ENCODE measurements at regions not wholly inside any gene's neighbourhood (a gene's known extent, or its start where the extent isn't known, plus 50 kb on each side); places are given as distances from the start of the nearest gene placed in this dataset.
"Not testable (repeated sequence)": the region's sequence is repeated elsewhere in the genome, so short reads cannot be mapped to it uniquely, and the experiment has no call there.

GRCh38 chr1:228796945-228797344 lies 61.7 kb downstream of the RHOU start:
- not testable (repeated sequence) for DNase-seq

- DNase-seq, result no peak
Measured at GRCh38 chr1:228798035-228798434, 62.8 kb downstream of the RHOU start.

- no peak for DNase-seq
Measured at GRCh38 chr1:228798548-228798947, 63.3 kb downstream of the RHOU start.

- DNase-seq, result no peak
Measured at GRCh38 chr1:228799924-228800323, 64.6 kb downstream of the RHOU start.

GRCh38 chr1:228801068-228801467 lies 65.8 kb downstream of the RHOU start:
- no peak for DNase-seq

GRCh38 chr1:228802386-228803220 lies 67.3 kb downstream of the RHOU start:
- no peak for DNase-seq

DNA sequence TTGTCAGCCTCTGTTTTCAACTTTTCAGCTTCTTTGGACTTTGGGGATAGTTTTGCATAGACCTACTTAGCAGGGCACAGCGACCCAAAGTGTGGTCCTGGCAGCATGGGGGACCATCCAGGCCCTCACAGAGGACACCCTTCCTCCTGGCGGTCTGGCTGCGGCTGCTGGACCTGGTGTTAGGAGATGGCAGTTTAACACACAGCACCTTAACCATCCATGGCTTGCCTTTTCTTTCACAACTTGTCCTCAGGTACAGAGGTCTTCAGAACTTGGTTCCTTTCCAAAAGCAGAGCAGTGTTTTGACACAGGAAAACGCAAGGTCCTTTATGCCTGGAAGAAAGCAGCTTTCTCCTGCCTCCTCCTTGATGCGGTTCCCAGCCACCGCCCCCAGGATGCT lies 68.1 kb downstream of the RHOU start:
- no peak for DNase-seq

DNA sequence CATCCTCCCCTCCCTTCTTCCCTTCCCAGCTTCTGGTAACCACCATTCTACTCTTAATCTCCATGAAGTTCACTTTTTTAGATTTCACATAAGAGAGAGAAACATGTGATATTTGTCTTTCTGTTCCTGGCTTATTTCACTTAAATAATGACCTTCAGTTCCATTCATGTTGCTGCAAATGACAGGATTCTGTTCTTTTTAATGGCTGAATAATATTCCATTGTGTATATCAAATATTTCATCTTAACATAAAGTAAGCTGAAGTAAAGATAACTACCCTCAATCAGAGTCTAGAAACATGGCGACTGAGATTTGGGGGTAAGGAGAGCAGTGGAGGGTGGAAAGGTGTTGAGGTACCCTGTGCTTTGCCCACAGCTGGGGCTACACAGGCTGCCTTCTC lies 68.9 kb downstream of the RHOU start:
- DNase-seq, result no peak

- DNase-seq, result no peak
Measured at GRCh38 chr1:228804640-228805413, 69.5 kb downstream of the RHOU start.

DNA sequence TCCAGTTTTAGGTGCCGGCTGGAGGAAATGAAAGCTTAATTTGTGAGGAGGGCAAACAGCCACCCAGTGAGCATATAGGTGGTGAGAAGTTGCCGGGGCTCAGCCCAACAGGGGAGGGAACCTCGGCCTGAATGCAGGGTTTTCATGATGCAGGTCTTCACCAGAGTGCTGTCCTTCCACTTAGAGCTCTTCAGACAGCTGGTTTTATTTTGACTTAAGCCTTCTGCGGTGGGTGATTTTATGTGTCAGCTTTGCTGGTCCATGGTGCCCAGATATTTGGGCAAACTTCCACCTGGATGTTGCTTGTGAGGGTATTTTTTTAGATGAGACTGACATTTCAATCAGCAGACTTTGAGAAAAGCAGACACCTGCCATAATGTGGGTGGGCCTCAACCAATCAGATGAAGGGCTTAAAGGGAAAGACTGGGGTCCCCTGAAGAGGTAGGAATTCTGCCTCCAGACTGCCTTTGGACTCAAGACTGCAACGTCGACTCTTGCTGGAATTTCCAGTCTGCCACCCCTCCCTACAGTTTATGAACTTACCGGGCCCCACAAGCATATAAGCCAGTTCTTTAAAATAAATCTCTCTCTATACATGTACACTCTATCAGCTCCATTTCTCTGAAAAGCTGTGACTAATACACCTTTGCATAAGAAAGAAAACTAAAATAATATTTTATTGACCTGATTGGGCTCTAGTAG lies 72.8 kb downstream of the RHOU start:
- DNase-seq, result no peak

DNA sequence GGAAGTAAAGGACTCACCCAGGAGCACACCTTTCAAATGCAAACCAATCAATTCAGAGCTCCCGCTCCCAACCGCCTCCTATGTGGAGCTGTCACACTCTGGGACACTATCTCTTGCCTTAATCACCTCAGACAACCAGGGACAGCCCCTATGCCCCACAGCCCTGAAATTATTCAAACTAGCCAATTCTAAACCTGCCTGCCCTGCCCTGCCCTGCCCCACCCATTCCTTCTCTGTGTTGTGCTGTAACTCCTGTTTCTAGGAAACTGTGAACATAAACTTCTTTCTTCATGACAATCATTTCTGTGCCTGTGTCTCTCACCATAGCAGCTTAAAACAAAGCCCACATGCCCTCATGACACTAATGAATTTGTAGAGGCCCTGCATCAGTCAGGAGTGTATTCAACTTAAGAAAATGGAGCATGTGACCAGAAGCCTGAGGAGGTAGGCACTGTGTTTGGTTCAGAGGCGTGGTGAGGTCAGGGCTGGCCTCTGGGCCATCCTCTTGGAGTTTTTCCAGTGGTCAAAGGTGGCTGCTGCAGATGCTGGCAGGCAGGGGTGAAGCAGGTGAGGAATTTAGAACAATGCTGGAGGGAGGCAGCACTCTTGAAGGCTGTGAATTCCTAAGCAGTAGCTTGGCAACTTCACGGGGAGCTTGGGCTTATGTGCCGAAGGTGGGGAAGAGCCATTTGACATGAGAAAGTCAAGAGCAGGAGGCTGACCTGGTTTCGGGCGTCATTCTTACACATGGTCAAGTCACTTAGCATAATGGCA lies 74.5 kb downstream of the RHOU start:
- peak; percentile 80 for DNase-seq

- DNase-seq, result no peak
Measured at GRCh38 chr1:228810395-228810758, 75.1 kb downstream of the RHOU start.

DNA sequence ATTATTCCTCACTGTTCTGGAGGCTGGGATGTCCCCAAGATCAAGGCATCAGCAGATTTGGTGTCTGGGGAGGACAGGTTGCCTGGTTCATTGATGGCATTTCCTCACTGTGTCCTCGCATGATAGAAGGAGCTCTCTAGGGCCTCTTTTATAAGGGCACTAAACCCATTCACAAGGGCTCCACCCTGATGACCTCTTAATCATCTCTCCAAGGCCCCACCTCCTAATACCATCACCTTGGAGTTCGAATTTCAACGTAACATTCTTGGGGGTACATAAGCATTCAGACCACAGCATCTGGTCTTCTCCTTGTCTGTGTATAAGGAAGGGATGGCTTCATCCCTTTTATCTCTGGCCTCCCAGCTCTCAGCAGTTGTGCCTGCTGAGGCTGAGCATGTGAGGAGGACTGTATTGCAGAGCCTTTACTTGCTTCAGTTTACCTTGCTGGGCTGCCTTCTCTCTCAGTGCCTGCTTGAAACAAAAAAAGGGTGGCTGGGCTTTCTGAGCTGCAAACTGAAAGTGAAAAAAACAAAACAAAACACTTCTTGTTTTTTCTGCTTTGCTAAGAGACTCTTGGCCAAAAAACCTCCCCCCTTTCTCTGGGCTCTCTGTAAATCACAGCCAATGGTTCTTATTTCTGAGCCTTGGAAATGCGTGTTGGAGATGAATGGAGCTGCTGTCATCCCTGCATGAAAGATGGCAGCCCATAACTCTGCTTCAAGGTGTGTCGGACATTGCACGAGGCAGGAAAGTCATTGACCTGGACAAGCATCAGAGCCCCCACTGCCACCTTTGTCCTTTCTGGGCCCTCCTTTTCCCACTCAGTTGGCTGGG lies 75.8 kb downstream of the RHOU start:
- no peak for DNase-seq

- DNase-seq, result no peak
Measured at GRCh38 chr1:228811712-228812305, 76.5 kb downstream of the RHOU start.

GRCh38 chr1:228812961-228813360 lies 77.7 kb downstream of the RHOU start:
- DNase-seq, result no peak

DNA sequence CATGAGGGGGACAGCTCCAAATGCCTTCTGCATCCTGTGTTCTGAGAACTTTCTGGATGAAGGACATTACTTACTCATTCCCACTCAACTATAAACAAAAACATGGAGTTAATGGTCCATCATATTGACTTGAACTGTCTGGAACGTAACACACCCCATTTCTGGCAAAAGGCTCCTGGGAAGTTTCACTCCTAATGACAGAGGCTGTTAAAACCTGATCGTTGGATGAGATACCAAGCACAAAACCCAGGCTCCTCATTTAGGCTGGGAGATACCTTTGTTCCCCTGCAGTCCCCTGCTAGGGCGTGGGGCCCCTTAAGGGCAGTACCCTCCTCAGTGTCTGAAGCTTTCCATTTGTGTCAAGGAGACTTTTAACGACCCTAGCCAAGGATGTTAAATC lies 78.9 kb downstream of the RHOU start:
- peak; percentile 93 for DNase-seq

- no peak for DNase-seq
Measured at GRCh38 chr1:228818296-228818695, 83.0 kb downstream of the RHOU start.

DNA sequence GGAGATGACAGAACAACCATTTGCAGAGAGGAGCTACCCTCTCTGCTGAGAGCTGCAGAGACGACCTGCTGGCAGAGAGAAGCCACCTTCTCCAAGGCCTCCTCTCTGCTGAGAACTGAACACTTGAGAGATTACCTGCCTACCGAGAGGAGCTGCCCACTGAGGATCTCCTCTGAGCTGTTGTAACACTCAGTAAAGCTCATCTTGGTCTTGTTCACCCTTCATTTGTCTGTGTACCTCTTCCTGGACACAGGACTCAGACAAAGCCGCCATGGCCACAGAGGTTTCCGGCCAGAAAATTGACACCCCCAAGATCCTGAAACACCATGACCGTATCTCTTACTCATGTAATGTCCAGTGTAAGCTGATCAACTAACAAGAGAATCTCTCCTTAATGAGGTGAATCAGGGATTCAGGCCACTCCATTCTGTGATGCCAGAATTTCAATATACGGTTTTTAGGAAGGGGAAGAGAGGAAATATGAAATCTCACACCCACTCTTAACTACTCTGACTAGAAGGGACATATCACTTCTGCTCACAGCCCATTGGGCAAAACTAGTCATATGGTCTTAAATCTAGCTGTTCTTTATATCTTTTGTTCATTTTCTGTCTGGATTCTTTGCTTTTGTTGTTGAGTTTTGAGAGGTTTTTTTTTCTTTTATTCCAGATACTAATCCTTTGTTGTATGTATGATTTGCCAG lies 83.8 kb downstream of the RHOU start:
- DNase-seq, result no peak

GRCh38 chr1:228821252-228821651 lies 86.0 kb downstream of the RHOU start:
- no peak for DNase-seq

DNA sequence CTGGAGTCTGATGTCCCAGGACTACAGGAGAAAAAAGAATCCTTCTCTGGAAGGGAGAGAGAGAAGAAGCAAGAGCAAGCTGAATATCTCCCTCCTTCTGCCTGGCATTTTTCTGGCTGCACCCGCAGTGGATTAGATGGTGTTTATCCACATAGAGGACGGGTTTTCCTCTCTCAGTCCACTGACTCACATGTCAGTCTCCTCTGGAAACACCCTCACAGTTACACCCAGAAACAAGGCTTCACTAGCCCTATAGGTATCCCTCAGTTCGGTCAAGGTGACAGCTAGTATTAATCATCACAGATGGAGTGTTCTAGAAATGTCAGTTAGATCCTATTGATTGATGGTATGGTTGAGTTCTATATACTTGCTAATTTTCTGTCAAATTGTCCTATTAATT lies 87.9 kb downstream of the RHOU start:
- DNase-seq, result no peak

- no peak for DNase-seq
Measured at GRCh38 chr1:228824366-228824765, 89.1 kb downstream of the RHOU start.

Measured in islet precursor cell (in vitro differentiated cells).